ENCODE measurements at regions not wholly inside any gene's neighbourhood (a gene's known extent, or its start where the extent isn't known, plus 50 kb on each side); places are given as distances from the start of the nearest gene placed in this dataset.

GRCh38 chr2:890214-890613, 60.4 kb upstream of the SNTG2 start:
- TF ChIP-seq CTCF (IDR thresholded peaks at IDR 0.05; ENCODE audit: low read depth, low read length) = no peak
- DNase-seq (ENCODE audit: low read depth in 2 of 2) = no peak

GRCh38 chr2:888906-889566, 61.6 kb upstream of the SNTG2 start:
- no peak for TF ChIP-seq CTCF (IDR thresholded peaks at IDR 0.05; ENCODE audit: low read depth, low read length)
- H3K4me3 ChIP-seq (replicated peaks in 1 of 2; ENCODE audit: low read depth in 2 of 2, low read length in 2 of 2) = no peak overlapping the region
- no peak for DNase-seq (ENCODE audit: low read depth in 2 of 2)

More at GRCh38 chr2:890214-890613, 60.4 kb upstream of the SNTG2 start:
- H3K4me3 ChIP-seq (replicated peaks in 1 of 2; ENCODE audit: low read depth in 2 of 2, low read length in 2 of 2) = no peak overlapping the region

- H3K4me3 ChIP-seq (replicated peaks in 1 of 2; ENCODE audit: low read depth in 2 of 2, low read length in 2 of 2) = no peak overlapping the region
- TF ChIP-seq CTCF (IDR thresholded peaks at IDR 0.05; ENCODE audit: low read depth, low read length) = no peak
- no peak for DNase-seq (ENCODE audit: low read depth in 2 of 2)
Observed at GRCh38 chr2:888211-888801, 62.3 kb upstream of the SNTG2 start.

GRCh38 chr2:887639-888038, 63.0 kb upstream of the SNTG2 start:
- no peak for DNase-seq (ENCODE audit: low read depth in 2 of 2)
- H3K4me3 ChIP-seq (replicated peaks in 1 of 2; ENCODE audit: low read depth in 2 of 2, low read length in 2 of 2) = no peak overlapping the region
- TF ChIP-seq CTCF (IDR thresholded peaks at IDR 0.05; ENCODE audit: low read depth, low read length) = no peak

GRCh38 chr2:886072-887022, 64.3 kb upstream of the SNTG2 start:
- DNase-seq (ENCODE audit: low read depth in 2 of 2) = no peak
- no peak for TF ChIP-seq CTCF (IDR thresholded peaks at IDR 0.05; ENCODE audit: low read depth, low read length)
- H3K4me3 ChIP-seq (replicated peaks in 1 of 2; ENCODE audit: low read depth in 2 of 2, low read length in 2 of 2) = no peak overlapping the region

- DNase-seq (ENCODE audit: low read depth in 2 of 2) = no peak
- TF ChIP-seq CTCF (IDR thresholded peaks at IDR 0.05; ENCODE audit: low read depth, low read length) = no peak
- no peak overlapping the region for H3K4me3 ChIP-seq (replicated peaks in 1 of 2; ENCODE audit: low read depth in 2 of 2, low read length in 2 of 2)
Observed at GRCh38 chr2:885230-886071, 65.2 kb upstream of the SNTG2 start.

Measured in cardiac fibroblast (primary cell).